ENCODE measurements at regions not wholly inside any gene's neighbourhood (a gene's known extent, or its start where the extent isn't known, plus 50 kb on each side); places are given as distances from the start of the nearest gene placed in this dataset.

GRCh38 chr7:156020566-156020965 is 208.3 kb upstream of the SHH start:
- Histone ChIP-seq H3K27ac (no peak overlapping the region), H3K4me1 (no peaks in the 10 kb centered on the region), H3K36me3 (no peaks in the 10 kb centered on the region), H3K27me3 (peaks cover 0 to 9% (median 0%) of the 10 kb centered on the region in 4 donors), H3K9me3 (peaks cover 0 to 5% (median 0%) of the 10 kb centered on the region in 3 donors), H3K4me3 (no peak overlapping the region)
- intact Hi-C loops (cut with DNase I), result no loop called here
- WGBS, 2 donors, result 77 to 85% methylated on average over 5 of the region's 5 CpGs
- DNase-seq, result no peak
- TF ChIP-seq POLR2A (IDR thresholded peaks at IDR 0.05) (no peak), CTCF (IDR thresholded peaks at IDR 0.05) (no peak)

- H3K4me3 ChIP-seq, result no peak overlapping the region
- no peaks in the 10 kb centered on the region for H3K36me3 ChIP-seq
- WGBS, 2 donors, result 81% methylated on average over 12 of the region's 13 CpGs
- no peak for DNase-seq
- peaks cover 0 to 9% (median 0%) of the 10 kb centered on the region in 4 donors for H3K27me3 ChIP-seq
- no peaks in the 10 kb centered on the region for H3K4me1 ChIP-seq
- peaks cover 0 to 5% (median 0%) of the 10 kb centered on the region in 3 donors for H3K9me3 ChIP-seq
- H3K27ac ChIP-seq, result no peak overlapping the region
- TF ChIP-seq POLR2A (IDR thresholded peaks at IDR 0.05), result no peak
- no peak for TF ChIP-seq CTCF (IDR thresholded peaks at IDR 0.05)
- intact Hi-C loops (cut with DNase I), result no loop called here
These were observed 207.7 kb upstream of the SHH start for GRCh38 chr7:156019776-156020565.

- 87 to 93% methylated on average over 5 to 7 of the region's 7 CpGs for WGBS, 2 donors
- Histone ChIP-seq H3K9me3 (peaks cover 0 to 5% (median 0%) of the 10 kb centered on the region in 3 donors), H3K27me3 (peaks cover 0 to 9% (median 0%) of the 10 kb centered on the region in 4 donors), H3K4me1 (no peaks in the 10 kb centered on the region), H3K4me3 (no peak overlapping the region), H3K27ac (no peak overlapping the region), H3K36me3 (no peaks in the 10 kb centered on the region)
- no peak for TF ChIP-seq POLR2A (IDR thresholded peaks at IDR 0.05)
- no peak for TF ChIP-seq CTCF (IDR thresholded peaks at IDR 0.05)
- intact Hi-C loops (cut with DNase I), result no loop called here
- no peak for DNase-seq
These were observed 207.0 kb upstream of the SHH start for GRCh38 chr7:156019308-156019707.

GRCh38 chr7:156017916-156018700 is 205.8 kb upstream of the SHH start:
- Histone ChIP-seq H3K9me3 (peaks cover 0 to 5% (median 0%) of the 10 kb centered on the region in 3 donors), H3K4me1 (no peaks in the 10 kb centered on the region), H3K27me3 (peaks cover 0 to 9% (median 0%) of the 10 kb centered on the region in 4 donors), H3K36me3 (no peaks in the 10 kb centered on the region), H3K27ac (no peak overlapping the region), H3K4me3 (no peak overlapping the region)
- TF ChIP-seq CTCF (IDR thresholded peaks at IDR 0.05) (no peak), POLR2A (IDR thresholded peaks at IDR 0.05) (no peak)
- intact Hi-C loops (cut with DNase I), result no loop called here
- WGBS, 2 donors, result 89% methylated on average over 7 to 16 of the region's 25 CpGs
- no peak for DNase-seq

GRCh38 chr7:156017431-156017830 is 205.2 kb upstream of the SHH start:
- no peak for DNase-seq
- Histone ChIP-seq H3K9me3 (peaks cover 0 to 5% (median 0%) of the 10 kb centered on the region in 3 donors), H3K27me3 (peaks cover 0 to 9% (median 0%) of the 10 kb centered on the region in 4 donors), H3K4me3 (no peak overlapping the region), H3K36me3 (no peaks in the 10 kb centered on the region), H3K4me1 (no peaks in the 10 kb centered on the region), H3K27ac (no peak overlapping the region)
- TF ChIP-seq POLR2A (IDR thresholded peaks at IDR 0.05) (no peak), CTCF (IDR thresholded peaks at IDR 0.05) (no peak)
- 73 to 89% methylated on average over 6 of the region's 8 CpGs for WGBS, 2 donors
- intact Hi-C loops (cut with DNase I), result no loop called here

Data from esophagus squamous epithelium (tissue), 5 donors.